Coronary artery (tissue), 2 donors: ENCODE measurements at regions not wholly inside any gene's neighbourhood (a gene's known extent, or its start where the extent isn't known, plus 50 kb on each side); places are given as distances from the start of the nearest gene placed in this dataset.

Source experiments
- DNase-seq: peaks from one replicate; pipeline ENCODE4 v3.0.0-alpha.2; 2017; ENCODE audit warnings: low spot score
- H3K27ac ChIP-seq, 2 donors: fragments of 200-600 bp; sonication (generic); one replicate each; pipeline ENCODE4 v1.5.1; 2016 to 2019
- H3K4me3 ChIP-seq: fragments of 200-600 bp; sonication (generic); 2 replicates; pipeline ENCODE4 v1.5.1; 2016; ENCODE audit warnings: mild to moderate bottlenecking, moderate library complexity
- TF ChIP-seq, protein P1 (sequence below): fragments of 200-600 bp; sonication (generic); IDR thresholded peaks from one replicate; pipeline ENCODE4 v1.5.1; 2019; ENCODE audit warnings: antibody characterized with exemption

DNA sequence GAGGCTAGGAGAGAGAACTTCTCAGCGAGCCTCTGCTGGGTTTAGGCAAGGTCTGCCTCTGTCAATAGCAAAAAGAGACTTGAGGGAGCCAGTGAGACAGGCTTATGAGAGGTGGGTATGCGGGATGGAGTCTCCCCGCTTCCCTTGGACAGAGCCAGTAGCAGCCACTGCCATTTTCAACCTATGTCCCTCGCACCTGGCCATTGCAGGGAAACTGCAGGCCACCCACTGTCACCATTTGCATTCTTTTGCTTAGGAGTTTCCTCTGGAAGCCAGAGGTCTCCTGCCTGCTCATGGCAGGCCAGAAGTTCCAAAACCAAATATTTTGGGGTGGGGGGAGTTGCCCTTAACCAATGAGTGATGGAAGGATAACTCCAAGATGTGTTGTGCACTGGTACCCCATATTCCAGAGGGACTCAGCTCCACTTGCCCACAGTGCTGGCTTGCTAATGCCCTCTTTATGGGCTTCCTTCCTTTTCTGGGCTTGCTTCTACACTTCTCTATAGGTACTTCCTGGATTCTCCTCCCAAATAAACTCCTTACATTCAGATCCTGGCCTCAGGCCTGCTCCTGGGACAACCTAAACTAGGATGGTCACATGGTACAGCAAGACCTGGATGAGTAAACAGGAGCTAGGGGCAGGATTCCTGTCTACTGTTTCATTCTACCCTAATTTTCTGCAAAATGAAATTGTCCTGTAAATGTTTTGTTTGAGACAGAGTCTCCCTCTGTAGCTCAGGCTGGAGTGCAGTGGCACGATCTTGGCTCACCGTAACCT lies 108.9 kb upstream of the PROK2 start:
- TF ChIP-seq, protein P1, sequence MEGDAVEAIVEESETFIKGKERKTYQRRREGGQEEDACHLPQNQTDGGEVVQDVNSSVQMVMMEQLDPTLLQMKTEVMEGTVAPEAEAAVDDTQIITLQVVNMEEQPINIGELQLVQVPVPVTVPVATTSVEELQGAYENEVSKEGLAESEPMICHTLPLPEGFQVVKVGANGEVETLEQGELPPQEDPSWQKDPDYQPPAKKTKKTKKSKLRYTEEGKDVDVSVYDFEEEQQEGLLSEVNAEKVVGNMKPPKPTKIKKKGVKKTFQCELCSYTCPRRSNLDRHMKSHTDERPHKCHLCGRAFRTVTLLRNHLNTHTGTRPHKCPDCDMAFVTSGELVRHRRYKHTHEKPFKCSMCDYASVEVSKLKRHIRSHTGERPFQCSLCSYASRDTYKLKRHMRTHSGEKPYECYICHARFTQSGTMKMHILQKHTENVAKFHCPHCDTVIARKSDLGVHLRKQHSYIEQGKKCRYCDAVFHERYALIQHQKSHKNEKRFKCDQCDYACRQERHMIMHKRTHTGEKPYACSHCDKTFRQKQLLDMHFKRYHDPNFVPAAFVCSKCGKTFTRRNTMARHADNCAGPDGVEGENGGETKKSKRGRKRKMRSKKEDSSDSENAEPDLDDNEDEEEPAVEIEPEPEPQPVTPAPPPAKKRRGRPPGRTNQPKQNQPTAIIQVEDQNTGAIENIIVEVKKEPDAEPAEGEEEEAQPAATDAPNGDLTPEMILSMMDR = no peak
- no peak overlapping the region for H3K27ac ChIP-seq
- H3K4me3 ChIP-seq = no peak overlapping the region
- DNase-seq = no peak

DNA sequence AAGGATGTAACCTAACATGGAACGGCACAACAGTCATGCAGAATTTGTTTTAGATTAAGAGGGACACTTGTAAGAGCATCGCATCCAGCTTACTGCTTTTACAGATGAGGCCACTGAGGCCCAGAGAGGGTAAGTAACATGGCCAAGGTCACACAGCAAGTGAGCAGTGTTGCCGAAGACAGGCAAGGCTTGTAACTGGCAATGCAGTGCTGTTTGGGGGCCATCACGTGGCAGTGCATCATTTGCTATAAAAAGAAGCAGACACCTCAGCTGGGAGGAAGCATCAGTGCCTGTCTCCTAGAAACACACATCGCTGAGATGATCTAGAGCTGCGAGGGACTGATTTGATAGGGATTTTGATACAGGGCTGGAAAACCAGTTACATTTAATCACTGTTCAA lies 108.2 kb upstream of the PROK2 start:
- TF ChIP-seq, protein P1 = no peak
- no peak for DNase-seq
- Histone ChIP-seq H3K27ac (no peak overlapping the region), H3K4me3 (no peak overlapping the region)

DNA sequence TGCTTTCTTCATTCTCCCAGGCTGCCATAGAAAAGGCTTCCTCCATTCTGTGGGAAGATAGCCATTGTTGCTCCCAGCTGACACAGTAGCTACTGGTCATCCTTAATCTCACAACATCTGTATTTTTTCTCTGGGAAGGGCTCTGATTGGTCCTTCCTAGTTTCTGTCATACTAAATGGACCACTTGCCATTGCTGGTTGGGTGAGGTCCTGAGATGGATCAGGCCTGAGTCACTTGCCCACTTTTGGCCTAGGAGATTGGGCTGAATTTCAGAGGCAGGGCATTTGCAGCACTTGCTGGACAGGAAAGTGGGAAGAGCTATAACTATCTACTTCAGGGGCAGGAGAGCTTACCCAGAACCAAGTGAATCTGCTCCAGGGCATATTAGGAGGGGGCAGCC lies 106.5 kb upstream of the PROK2 start:
- TF ChIP-seq, protein P1 = no peak
- Histone ChIP-seq H3K4me3 (no peak overlapping the region), H3K27ac (no peak overlapping the region)
- DNase-seq = no peak

GRCh38 chr3:71890356-71890931 lies 105.5 kb upstream of the PROK2 start:
- DNase-seq = no peak
- H3K4me3 ChIP-seq = no peak overlapping the region
- TF ChIP-seq, protein P1 = no peak
- H3K27ac ChIP-seq = no peak overlapping the region

- Histone ChIP-seq H3K4me3 (no peak overlapping the region), H3K27ac (no peak overlapping the region)
- TF ChIP-seq, protein P1 = no peak
- DNase-seq = no peak
Observed at GRCh38 chr3:71887256-71887655, 102.3 kb upstream of the PROK2 start.

GRCh38 chr3:71885006-71885405 lies 100.1 kb upstream of the PROK2 start:
- H3K27ac ChIP-seq = no peak overlapping the region

More at GRCh38 chr3:71885006-71885405, 100.1 kb upstream of the PROK2 start:
- no peak for DNase-seq
- H3K4me3 ChIP-seq = no peak overlapping the region
- TF ChIP-seq, protein P1 = no peak
